Activated naive CD8-positive, alpha-beta T cell (primary cell): ENCODE measurements at regions not wholly inside any gene's neighbourhood (a gene's known extent, or its start where the extent isn't known, plus 50 kb on each side); places are given as distances from the start of the nearest gene placed in this dataset.

ENCODE experiments used
- H3K27ac Mint-ChIP-seq: one replicate; pipeline ENCODE4 v1.8.0; 2021; ENCODE audit warnings: mixed read lengths
- H3K27me3 Mint-ChIP-seq: one replicate; pipeline ENCODE4 v1.8.0; 2021; ENCODE audit warnings: mixed read lengths
- H3K36me3 Mint-ChIP-seq: one replicate; pipeline ENCODE4 v1.8.0; 2021; ENCODE audit warnings: mixed read lengths
- H3K4me1 Mint-ChIP-seq: one replicate; pipeline ENCODE4 v1.8.0; 2021; ENCODE audit warnings: low read depth, mixed read lengths
- H3K4me3 Mint-ChIP-seq: one replicate; pipeline ENCODE4 v1.8.0; 2021; ENCODE audit warnings: mild to moderate bottlenecking, mixed read lengths
- H3K9me3 Mint-ChIP-seq: one replicate; pipeline ENCODE4 v1.8.0; 2021; ENCODE audit warnings: low read depth, mixed read lengths

GRCh38 chr14:55927028-55927427, 191.2 kb upstream of the PELI2 start:
- H3K4me1 Mint-ChIP-seq = no peaks in the 10 kb centered on the region
- H3K27me3 Mint-ChIP-seq = peaks cover 4% of the 10 kb centered on the region
- no peaks in the 10 kb centered on the region for H3K9me3 Mint-ChIP-seq
- no peak overlapping the region for H3K27ac Mint-ChIP-seq
- no peak overlapping the region for H3K4me3 Mint-ChIP-seq
- no peaks in the 10 kb centered on the region for H3K36me3 Mint-ChIP-seq

- Mint-ChIP-seq H3K36me3 (no peaks in the 10 kb centered on the region), H3K4me1 (no peaks in the 10 kb centered on the region), H3K27ac (no peak overlapping the region), H3K4me3 (no peak overlapping the region), H3K9me3 (no peaks in the 10 kb centered on the region), H3K27me3 (peaks cover 4% of the 10 kb centered on the region)
Measured at GRCh38 chr14:55928276-55928675, 189.9 kb upstream of the PELI2 start.

GRCh38 chr14:55929136-55929535, 189.1 kb upstream of the PELI2 start:
- Mint-ChIP-seq H3K9me3 (no peaks in the 10 kb centered on the region), H3K27ac (no peak overlapping the region), H3K27me3 (peaks cover 5% of the 10 kb centered on the region), H3K36me3 (no peaks in the 10 kb centered on the region), H3K4me3 (no peak overlapping the region), H3K4me1 (no peaks in the 10 kb centered on the region)

- no peaks in the 10 kb centered on the region for H3K4me1 Mint-ChIP-seq
- no peak overlapping the region for H3K27ac Mint-ChIP-seq
- no peaks in the 10 kb centered on the region for H3K36me3 Mint-ChIP-seq
- no peak overlapping the region for H3K4me3 Mint-ChIP-seq
- H3K27me3 Mint-ChIP-seq = peaks cover 5% of the 10 kb centered on the region
- no peaks in the 10 kb centered on the region for H3K9me3 Mint-ChIP-seq
Measured at GRCh38 chr14:55930016-55930784, 188.0 kb upstream of the PELI2 start.

- H3K4me3 Mint-ChIP-seq = no peak overlapping the region
- H3K9me3 Mint-ChIP-seq = no peaks in the 10 kb centered on the region
- H3K27me3 Mint-ChIP-seq = peaks cover 10% of the 10 kb centered on the region
- H3K36me3 Mint-ChIP-seq = no peaks in the 10 kb centered on the region
- no peaks in the 10 kb centered on the region for H3K4me1 Mint-ChIP-seq
- no peak overlapping the region for H3K27ac Mint-ChIP-seq
Measured at GRCh38 chr14:55936691-55937090, 181.5 kb upstream of the PELI2 start.

- Mint-ChIP-seq H3K9me3 (no peaks in the 10 kb centered on the region), H3K4me3 (no peak overlapping the region), H3K4me1 (no peaks in the 10 kb centered on the region), H3K36me3 (no peaks in the 10 kb centered on the region), H3K27me3 (peaks cover 10% of the 10 kb centered on the region), H3K27ac (no peak overlapping the region)
Measured at GRCh38 chr14:55938249-55938791, 179.9 kb upstream of the PELI2 start.

GRCh38 chr14:55942076-55942654, 176.0 kb upstream of the PELI2 start:
- Mint-ChIP-seq H3K9me3 (no peaks in the 10 kb centered on the region), H3K36me3 (no peaks in the 10 kb centered on the region), H3K27me3 (peaks cover 10% of the 10 kb centered on the region), H3K4me1 (no peaks in the 10 kb centered on the region), H3K27ac (no peak overlapping the region), H3K4me3 (no peak overlapping the region)

GRCh38 chr14:55942826-55943225, 175.4 kb upstream of the PELI2 start:
- peaks cover 4% of the 10 kb centered on the region for H3K27me3 Mint-ChIP-seq
- H3K36me3 Mint-ChIP-seq = no peaks in the 10 kb centered on the region
- H3K9me3 Mint-ChIP-seq = no peaks in the 10 kb centered on the region
- H3K27ac Mint-ChIP-seq = no peak overlapping the region
- H3K4me1 Mint-ChIP-seq = no peaks in the 10 kb centered on the region
- no peak overlapping the region for H3K4me3 Mint-ChIP-seq

GRCh38 chr14:55944757-55945156, 173.5 kb upstream of the PELI2 start:
- Mint-ChIP-seq H3K27me3 (peaks cover 2% of the 10 kb centered on the region), H3K4me1 (no peaks in the 10 kb centered on the region), H3K4me3 (no peak overlapping the region), H3K27ac (no peak overlapping the region), H3K9me3 (no peaks in the 10 kb centered on the region), H3K36me3 (no peaks in the 10 kb centered on the region)

GRCh38 chr14:55946231-55946630, 172.0 kb upstream of the PELI2 start:
- H3K4me1 Mint-ChIP-seq = no peaks in the 10 kb centered on the region
- H3K9me3 Mint-ChIP-seq = no peaks in the 10 kb centered on the region
- H3K4me3 Mint-ChIP-seq = no peak overlapping the region
- peaks cover 4% of the 10 kb centered on the region for H3K27me3 Mint-ChIP-seq
- no peak overlapping the region for H3K27ac Mint-ChIP-seq
- H3K36me3 Mint-ChIP-seq = no peaks in the 10 kb centered on the region

- H3K4me1 Mint-ChIP-seq = no peaks in the 10 kb centered on the region
- H3K4me3 Mint-ChIP-seq = no peak overlapping the region
- H3K27me3 Mint-ChIP-seq = peaks cover 4% of the 10 kb centered on the region
- no peaks in the 10 kb centered on the region for H3K36me3 Mint-ChIP-seq
- H3K9me3 Mint-ChIP-seq = no peaks in the 10 kb centered on the region
- no peak overlapping the region for H3K27ac Mint-ChIP-seq
Measured at GRCh38 chr14:55948399-55948798, 169.8 kb upstream of the PELI2 start.

GRCh38 chr14:55949708-55950107, 168.5 kb upstream of the PELI2 start:
- no peak overlapping the region for H3K4me3 Mint-ChIP-seq
- no peak overlapping the region for H3K27ac Mint-ChIP-seq
- H3K4me1 Mint-ChIP-seq = no peaks in the 10 kb centered on the region
- H3K36me3 Mint-ChIP-seq = no peaks in the 10 kb centered on the region
- peaks cover 4% of the 10 kb centered on the region for H3K27me3 Mint-ChIP-seq
- H3K9me3 Mint-ChIP-seq = no peaks in the 10 kb centered on the region

GRCh38 chr14:55950135-55950534, 168.1 kb upstream of the PELI2 start:
- H3K4me3 Mint-ChIP-seq = no peak overlapping the region
- no peaks in the 10 kb centered on the region for H3K9me3 Mint-ChIP-seq
- H3K4me1 Mint-ChIP-seq = no peaks in the 10 kb centered on the region
- H3K36me3 Mint-ChIP-seq = no peaks in the 10 kb centered on the region
- no peak overlapping the region for H3K27ac Mint-ChIP-seq
- peaks cover 4% of the 10 kb centered on the region for H3K27me3 Mint-ChIP-seq

- H3K4me3 Mint-ChIP-seq = no peak overlapping the region
- H3K27ac Mint-ChIP-seq = no peak overlapping the region
Measured at GRCh38 chr14:55951341-55952206, 166.6 kb upstream of the PELI2 start.

GRCh38 chr14:55954108-55954507, 164.1 kb upstream of the PELI2 start:
- Mint-ChIP-seq H3K36me3 (no peaks in the 10 kb centered on the region), H3K27me3 (peaks cover 2% of the 10 kb centered on the region), H3K9me3 (no peaks in the 10 kb centered on the region), H3K4me3 (no peak overlapping the region), H3K4me1 (no peaks in the 10 kb centered on the region), H3K27ac (no peak overlapping the region)

More at GRCh38 chr14:55951341-55952206, 166.6 kb upstream of the PELI2 start:
- H3K4me1 Mint-ChIP-seq = no peaks in the 10 kb centered on the region
- H3K27me3 Mint-ChIP-seq = peaks cover 2% of the 10 kb centered on the region
- no peaks in the 10 kb centered on the region for H3K9me3 Mint-ChIP-seq
- no peaks in the 10 kb centered on the region for H3K36me3 Mint-ChIP-seq
